PC-3 (cell line): ENCODE measurements at regions not wholly inside any gene's neighbourhood (a gene's known extent, or its start where the extent isn't known, plus 50 kb on each side); places are given as distances from the start of the nearest gene placed in this dataset.

Source experiments
- ATAC-seq: fragments of 200-7000 bp; cut with Tn5 transposase; 2 replicates; pipeline ENCODE4 v1.9.1; 2020; ENCODE audit warnings: mild to moderate bottlenecking, moderate library complexity
- BruUV-seq: library from RNA; stranded (reverse); fragments of 400-500 nt; replicated peaks from 2 replicates; lab custom pipeline; 2021; lab: Mats Ljungman, UMichigan
- CTCF ChIA-PET: fragments of 300-600 bp; sonication (Branson Sonifier 250); formaldehyde crosslinking; loops from one replicate; lab custom pipeline; 2022; ENCODE audit warnings: antibody characterized with exemption; lab: Charles Lee
- POLR2A ChIA-PET: fragments of 300-600 bp; sonication (Branson Sonifier 250); formaldehyde crosslinking; loops from one replicate; lab custom pipeline; 2022; ENCODE audit warnings: antibody characterized with exemption; ENCODE audit not compliant: unreplicated experiment; lab: Charles Lee
- DNase-seq: peaks from one replicate; pipeline ENCODE4 v3.0.0-alpha.2; 2015
- H2AFZ ChIP-seq: fragments of 300-600 bp; sonication (generic); 2 replicates; pipeline ENCODE4 v1.6.0; 2016; ENCODE audit warnings: antibody characterized with exemption, low read length
- H3F3A ChIP-seq: fragments of 300-600 bp; sonication (generic); one replicate; pipeline ENCODE4 v1.6.0; 2017; ENCODE audit warnings: antibody characterized with exemption, low read length, control low read depth, mild to moderate bottlenecking; ENCODE audit not compliant: unreplicated experiment
- H3K27ac ChIP-seq: fragments of 300-600 bp; sonication (generic); 2 replicates; pipeline ENCODE4 v1.5.1; 2016; ENCODE audit warnings: mild to moderate bottlenecking, low read length
- H3K27me3 ChIP-seq: fragments of 300-600 bp; sonication (generic); 2 replicates; pipeline ENCODE4 v1.6.1; 2016; ENCODE audit warnings: low read length, mixed read lengths
- H3K36me3 ChIP-seq: fragments of 300-600 bp; sonication (generic); 2 replicates; pipeline ENCODE4 v1.6.1; 2016; ENCODE audit warnings: low read depth, mixed run types, low read length, mixed read lengths
- H3K4me1 ChIP-seq: fragments of 300-600 bp; sonication (generic); 2 replicates; pipeline ENCODE4 v1.5.1; 2016; ENCODE audit warnings: low read length; ENCODE audit not compliant: insufficient read depth
- H3K4me2 ChIP-seq: fragments of 300-600 bp; sonication (generic); 2 replicates; pipeline ENCODE4 v1.6.0; 2016; ENCODE audit warnings: low read length
- H3K4me3 ChIP-seq: fragments of 300-600 bp; sonication (generic); 2 replicates; pipeline ENCODE4 v1.5.1; 2016; ENCODE audit warnings: mild to moderate bottlenecking, low read length, mixed read lengths
- H3K79me2 ChIP-seq: fragments of 300-600 bp; sonication (generic); 2 replicates; pipeline ENCODE4 v1.6.1; 2017; ENCODE audit warnings: low read length, mixed read lengths
- H3K9ac ChIP-seq: fragments of 300-600 bp; sonication (generic); 2 replicates; pipeline ENCODE4 v1.6.0; 2016; ENCODE audit warnings: mild to moderate bottlenecking, low read length
- H3K9me2 ChIP-seq: fragments of 300-600 bp; sonication (generic); replicated peaks from 2 replicates; pipeline ENCODE4 v1.6.1; 2016; ENCODE audit warnings: mixed run types, low read length, mixed read lengths
- H3K9me3 ChIP-seq: fragments of 300-600 bp; sonication (generic); 2 replicates; pipeline ENCODE4 v1.6.1; 2016; ENCODE audit warnings: low read length, mixed read lengths
- H4K20me1 ChIP-seq: fragments of 300-600 bp; sonication (generic); 2 replicates; pipeline ENCODE4 v1.6.1; 2016; ENCODE audit warnings: low read length, mixed read lengths
- EZH2 ChIP-seq: fragments of 300-600 bp; sonication (generic); IDR thresholded peaks from one replicate; pipeline ENCODE4 v1.6.1; 2017; ENCODE audit warnings: antibody characterized with exemption, mild to moderate bottlenecking, low read length; ENCODE audit not compliant: unreplicated experiment
- EZH2phosphoT487 ChIP-seq: fragments of 300-600 bp; sonication (generic); IDR thresholded peaks from 2 replicates; pipeline ENCODE4 v1.6.1; 2018; ENCODE audit warnings: mild to moderate bottlenecking, antibody characterized with exemption, low read length, borderline replicate concordance
- intact Hi-C: fragments of 100-400 bp; cut with micrococcal nuclease; formaldehyde crosslinking; loops from 2 replicates; pipeline ENCODE4 v1.9.0; 2023
- TF ChIP-seq, protein P1 (sequence below): fragments of 300-600 bp; sonication (generic); conservative IDR thresholded peaks from 2 replicates; pipeline ENCODE4 v1.5.1; 2017; ENCODE audit warnings: antibody characterized with exemption, low read depth, mild to moderate bottlenecking, low read length

DNA sequence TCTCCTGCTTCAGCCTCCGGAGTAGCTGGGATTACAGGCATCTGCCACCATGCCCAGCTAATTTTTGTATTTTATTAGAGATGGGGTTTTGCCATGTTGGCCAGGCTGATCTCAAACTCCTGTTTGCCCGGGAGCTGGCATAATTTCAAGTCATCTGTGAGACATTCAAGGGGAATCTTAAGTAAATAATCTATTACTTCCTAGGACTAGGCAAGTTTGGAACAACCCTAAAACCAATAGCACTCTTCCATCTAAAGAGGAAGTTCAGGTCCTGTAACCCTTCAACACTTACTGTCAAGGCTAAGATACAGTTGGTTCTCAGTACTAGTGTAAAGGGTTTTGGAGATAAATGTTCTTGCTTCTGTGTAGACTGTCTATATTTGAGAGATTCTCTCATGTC is 267.8 kb upstream of the IRAK1BP1 start:
- Histone ChIP-seq H3K4me2 (0 out of 2 replicates have a peak overlapping the region, but pooled peaks have one; percentile 37), H3K9ac (no peak overlapping the region), H3K9me3 (no peaks in the 10 kb centered on the region), H3F3A (peaks cover 8% of the 10 kb centered on the region), H3K4me3 (no peak overlapping the region), H3K9me2 (no peaks in the 10 kb centered on the region), H3K27me3 (no peaks in the 10 kb centered on the region), H3K36me3 (no peaks in the 10 kb centered on the region), H3K27ac (peak overlapping the region; percentile 37), H2AFZ (no peak overlapping the region), H3K79me2 (no peaks in the 10 kb centered on the region), H3K4me1 (peaks cover 22% of the 10 kb centered on the region), H4K20me1 (no peaks in the 10 kb centered on the region)
- intact Hi-C loops, result no loop called here
- BruUV-seq, result no TSS peak
- TF ChIP-seq EZH2 (no peak), EZH2phosphoT487 (no peak)
- TF ChIP-seq, protein P1, sequence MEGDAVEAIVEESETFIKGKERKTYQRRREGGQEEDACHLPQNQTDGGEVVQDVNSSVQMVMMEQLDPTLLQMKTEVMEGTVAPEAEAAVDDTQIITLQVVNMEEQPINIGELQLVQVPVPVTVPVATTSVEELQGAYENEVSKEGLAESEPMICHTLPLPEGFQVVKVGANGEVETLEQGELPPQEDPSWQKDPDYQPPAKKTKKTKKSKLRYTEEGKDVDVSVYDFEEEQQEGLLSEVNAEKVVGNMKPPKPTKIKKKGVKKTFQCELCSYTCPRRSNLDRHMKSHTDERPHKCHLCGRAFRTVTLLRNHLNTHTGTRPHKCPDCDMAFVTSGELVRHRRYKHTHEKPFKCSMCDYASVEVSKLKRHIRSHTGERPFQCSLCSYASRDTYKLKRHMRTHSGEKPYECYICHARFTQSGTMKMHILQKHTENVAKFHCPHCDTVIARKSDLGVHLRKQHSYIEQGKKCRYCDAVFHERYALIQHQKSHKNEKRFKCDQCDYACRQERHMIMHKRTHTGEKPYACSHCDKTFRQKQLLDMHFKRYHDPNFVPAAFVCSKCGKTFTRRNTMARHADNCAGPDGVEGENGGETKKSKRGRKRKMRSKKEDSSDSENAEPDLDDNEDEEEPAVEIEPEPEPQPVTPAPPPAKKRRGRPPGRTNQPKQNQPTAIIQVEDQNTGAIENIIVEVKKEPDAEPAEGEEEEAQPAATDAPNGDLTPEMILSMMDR, result no peak
- DNase-seq, result peak; percentile 51
- POLR2A ChIA-PET, result no interaction called here
- CTCF ChIA-PET, result no interaction called here
- no peak for ATAC-seq

GRCh38 chr6:78605909-78606446 is 261.4 kb upstream of the IRAK1BP1 start:
- Histone ChIP-seq H3K4me1 (peaks cover 12% of the 10 kb centered on the region), H3K4me3 (no peak overlapping the region), H3K9me2 (no peaks in the 10 kb centered on the region), H4K20me1 (no peaks in the 10 kb centered on the region), H3F3A (no peaks in the 10 kb centered on the region), H3K4me2 (peak overlapping the region; percentile 19), H3K9ac (no peak overlapping the region), H2AFZ (no peak overlapping the region), H3K27ac (no peak overlapping the region), H3K9me3 (no peaks in the 10 kb centered on the region), H3K27me3 (no peaks in the 10 kb centered on the region), H3K79me2 (no peaks in the 10 kb centered on the region), H3K36me3 (no peaks in the 10 kb centered on the region)
- no TSS peak for BruUV-seq
- ChIA-PET POLR2A (interaction anchor here (1.0 kb wide), 1 partner anchor 8 kb away, joined by 3 read pairs; no protein-coding TSS in a partner anchor), CTCF (no interaction called here)
- DNase-seq (peak; percentile 77), ATAC-seq (peak; percentile 76)
- TF ChIP-seq EZH2 (no peak), EZH2phosphoT487 (no peak)
- TF ChIP-seq, protein P1, result no peak
- intact Hi-C loops, result no loop called here

GRCh38 chr6:78607189-78607588 is 260.2 kb upstream of the IRAK1BP1 start:
- Histone ChIP-seq H3K9ac (no peak overlapping the region), H3K9me2 (no peaks in the 10 kb centered on the region), H3K4me1 (peaks cover 12% of the 10 kb centered on the region), H3K36me3 (no peaks in the 10 kb centered on the region), H3K4me2 (no peak overlapping the region), H3K27me3 (no peaks in the 10 kb centered on the region), H3K9me3 (no peaks in the 10 kb centered on the region), H3F3A (no peaks in the 10 kb centered on the region), H3K79me2 (no peaks in the 10 kb centered on the region), H3K27ac (no peak overlapping the region), H2AFZ (no peak overlapping the region), H3K4me3 (no peak overlapping the region), H4K20me1 (no peaks in the 10 kb centered on the region)
- POLR2A ChIA-PET, result no interaction called here
- no TSS peak for BruUV-seq
- intact Hi-C loops, result no loop called here
- no peak for DNase-seq
- TF ChIP-seq EZH2phosphoT487, result no peak
- no peak for TF ChIP-seq EZH2
- TF ChIP-seq, protein P1, result no peak
- no peak for ATAC-seq
- CTCF ChIA-PET, result no interaction called here
